ENCODE measurements at regions not wholly inside any gene's neighbourhood (a gene's known extent, or its start where the extent isn't known, plus 50 kb on each side); places are given as distances from the start of the nearest gene placed in this dataset.

- no peak overlapping the region for H3K9ac ChIP-seq (ENCODE audit: insufficient read length)
- no peaks in the 10 kb centered on the region for H3K9me3 ChIP-seq (ENCODE audit: low read depth, low read length)
- no peaks in the 10 kb centered on the region for H3K36me3 ChIP-seq (ENCODE audit: insufficient read depth, low read length)
- TF ChIP-seq FOXP2 (optimal IDR thresholded peaks at IDR 0.05; ENCODE audit: control extremely low read depth, extremely low read length, insufficient read depth) (no peak), POLR2AphosphoS5 (IDR thresholded peaks at IDR 0.05; ENCODE audit: borderline replicate concordance, low read depth, low read length) (no peak), EZH2 (IDR thresholded peaks at IDR 0.05) (no peak)
- DNase-seq (ENCODE audit: low read depth, low spot score): no peak
- no peak overlapping the region for H3K4me3 ChIP-seq
- no peak overlapping the region for H3K27ac ChIP-seq
Measured at GRCh38 chr9:119005162-119005561, 364.1 kb downstream of the BRINP1 start.

DNA sequence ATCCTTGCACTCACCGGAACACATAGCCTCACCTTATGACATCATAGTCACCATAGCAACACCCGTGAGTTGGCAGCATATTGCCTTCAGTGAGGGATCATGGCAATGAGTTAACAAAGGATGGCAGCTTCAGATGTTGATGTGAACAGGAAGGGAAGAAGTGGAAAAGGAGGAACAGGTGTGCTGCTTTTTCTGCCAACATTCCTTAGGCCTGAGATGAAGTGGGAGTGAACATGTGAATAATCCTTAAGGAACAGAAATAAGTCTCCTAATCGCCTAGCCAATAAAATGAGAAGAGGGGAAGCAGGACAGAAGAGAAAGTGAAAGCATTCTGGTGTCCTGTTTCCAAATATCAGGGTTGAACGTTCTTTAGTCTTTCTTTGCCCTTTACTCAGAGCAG is 360.0 kb downstream of the BRINP1 start:
- Histone ChIP-seq H3K9ac (ENCODE audit: insufficient read length) (no peak overlapping the region), H3K27ac (no peak overlapping the region), H3K9me3 (ENCODE audit: low read depth, low read length) (no peaks in the 10 kb centered on the region), H3K36me3 (ENCODE audit: insufficient read depth, low read length) (no peaks in the 10 kb centered on the region), H3K4me3 (no peak overlapping the region)
- no peak for DNase-seq (ENCODE audit: low read depth, low spot score)
- TF ChIP-seq POLR2AphosphoS5 (IDR thresholded peaks at IDR 0.05; ENCODE audit: borderline replicate concordance, low read depth, low read length): no peak
- no peak for TF ChIP-seq EZH2 (IDR thresholded peaks at IDR 0.05)
- no peak for TF ChIP-seq FOXP2 (optimal IDR thresholded peaks at IDR 0.05; ENCODE audit: control extremely low read depth, extremely low read length, insufficient read depth)

DNA sequence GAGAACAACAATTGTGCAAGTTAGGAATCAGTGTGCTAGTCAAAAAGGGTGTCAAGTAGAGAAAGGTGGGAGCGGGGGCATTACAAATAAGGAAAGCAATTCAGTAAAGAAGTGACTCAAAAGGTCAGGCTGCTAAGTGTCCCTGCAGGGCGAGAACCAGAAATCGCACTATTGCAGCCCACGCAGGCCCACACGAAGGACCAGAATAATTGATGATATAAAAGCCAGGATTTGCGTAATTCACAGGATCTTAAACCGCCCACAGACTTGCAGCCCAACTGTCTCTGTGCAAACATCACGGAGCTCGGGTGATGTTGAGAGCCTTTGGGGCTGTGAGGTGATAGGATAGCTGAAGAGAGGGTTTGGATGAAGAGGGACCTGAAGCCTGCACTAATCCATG is 349.0 kb downstream of the BRINP1 start:
- no peak for DNase-seq (ENCODE audit: low read depth, low spot score)
- Histone ChIP-seq H3K9me3 (ENCODE audit: low read depth, low read length) (no peaks in the 10 kb centered on the region), H3K4me3 (no peak overlapping the region), H3K27ac (no peak overlapping the region), H3K36me3 (ENCODE audit: insufficient read depth, low read length) (no peaks in the 10 kb centered on the region), H3K9ac (ENCODE audit: insufficient read length) (no peak overlapping the region)
- TF ChIP-seq FOXP2 (optimal IDR thresholded peaks at IDR 0.05; ENCODE audit: control extremely low read depth, extremely low read length, insufficient read depth) (no peak), POLR2AphosphoS5 (IDR thresholded peaks at IDR 0.05; ENCODE audit: borderline replicate concordance, low read depth, low read length) (no peak), EZH2 (IDR thresholded peaks at IDR 0.05) (no peak)

- no peak overlapping the region for H3K4me3 ChIP-seq
- no peak for TF ChIP-seq POLR2AphosphoS5 (IDR thresholded peaks at IDR 0.05; ENCODE audit: borderline replicate concordance, low read depth, low read length)
- TF ChIP-seq EZH2 (IDR thresholded peaks at IDR 0.05): no peak
- no peak for TF ChIP-seq FOXP2 (optimal IDR thresholded peaks at IDR 0.05; ENCODE audit: control extremely low read depth, extremely low read length, insufficient read depth)
- H3K27ac ChIP-seq: no peak overlapping the region
- no peak overlapping the region for H3K9ac ChIP-seq (ENCODE audit: insufficient read length)
- no peaks in the 10 kb centered on the region for H3K36me3 ChIP-seq (ENCODE audit: insufficient read depth, low read length)
- H3K9me3 ChIP-seq (ENCODE audit: low read depth, low read length): no peaks in the 10 kb centered on the region
- DNase-seq (ENCODE audit: low read depth, low spot score): no peak
Measured at GRCh38 chr9:119020730-119021333, 348.4 kb downstream of the BRINP1 start.

GRCh38 chr9:119026120-119026519 is 343.1 kb downstream of the BRINP1 start:
- Histone ChIP-seq H3K4me3 (no peak overlapping the region), H3K36me3 (ENCODE audit: insufficient read depth, low read length) (no peaks in the 10 kb centered on the region), H3K9ac (ENCODE audit: insufficient read length) (no peak overlapping the region), H3K9me3 (ENCODE audit: low read depth, low read length) (no peaks in the 10 kb centered on the region), H3K27ac (no peak overlapping the region)
- DNase-seq (ENCODE audit: low read depth, low spot score): no peak
- no peak for TF ChIP-seq EZH2 (IDR thresholded peaks at IDR 0.05)
- TF ChIP-seq FOXP2 (optimal IDR thresholded peaks at IDR 0.05; ENCODE audit: control extremely low read depth, extremely low read length, insufficient read depth): no peak
- no peak for TF ChIP-seq POLR2AphosphoS5 (IDR thresholded peaks at IDR 0.05; ENCODE audit: borderline replicate concordance, low read depth, low read length)

- DNase-seq (ENCODE audit: low read depth, low spot score): no peak
- no peak overlapping the region for H3K9ac ChIP-seq (ENCODE audit: insufficient read length)
- TF ChIP-seq POLR2AphosphoS5 (IDR thresholded peaks at IDR 0.05; ENCODE audit: borderline replicate concordance, low read depth, low read length): no peak
- TF ChIP-seq EZH2 (IDR thresholded peaks at IDR 0.05): no peak
- TF ChIP-seq FOXP2 (optimal IDR thresholded peaks at IDR 0.05; ENCODE audit: control extremely low read depth, extremely low read length, insufficient read depth): no peak
- H3K27ac ChIP-seq: no peak overlapping the region
- no peak overlapping the region for H3K4me3 ChIP-seq
- H3K36me3 ChIP-seq (ENCODE audit: insufficient read depth, low read length): no peaks in the 10 kb centered on the region
- H3K9me3 ChIP-seq (ENCODE audit: low read depth, low read length): no peaks in the 10 kb centered on the region
Measured at GRCh38 chr9:119027901-119028699, 341.1 kb downstream of the BRINP1 start.

DNA sequence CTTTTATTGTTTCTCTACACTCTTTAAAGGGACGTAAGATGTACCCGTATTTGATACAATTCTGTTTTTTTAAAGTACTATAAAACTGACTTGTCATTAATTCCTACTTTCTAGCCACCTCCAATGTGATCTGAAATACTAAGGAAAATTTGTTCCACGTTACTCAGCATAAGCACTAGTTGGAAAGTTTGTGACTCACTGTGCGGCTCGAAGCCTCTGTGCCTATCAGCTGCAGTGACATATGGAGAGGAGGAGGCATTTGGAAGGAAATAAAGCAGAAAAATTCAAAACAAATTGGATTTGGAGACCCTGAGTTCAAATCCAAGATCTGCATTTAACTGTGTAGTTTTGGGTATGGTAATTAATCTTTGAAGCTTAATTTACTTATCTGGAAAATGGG is 339.3 kb downstream of the BRINP1 start:
- Histone ChIP-seq H3K4me3 (no peak overlapping the region), H3K9ac (ENCODE audit: insufficient read length) (no peak overlapping the region), H3K36me3 (ENCODE audit: insufficient read depth, low read length) (no peaks in the 10 kb centered on the region), H3K9me3 (ENCODE audit: low read depth, low read length) (no peaks in the 10 kb centered on the region), H3K27ac (no peak overlapping the region)
- no peak for DNase-seq (ENCODE audit: low read depth, low spot score)
- TF ChIP-seq EZH2 (IDR thresholded peaks at IDR 0.05): no peak
- no peak for TF ChIP-seq POLR2AphosphoS5 (IDR thresholded peaks at IDR 0.05; ENCODE audit: borderline replicate concordance, low read depth, low read length)
- no peak for TF ChIP-seq FOXP2 (optimal IDR thresholded peaks at IDR 0.05; ENCODE audit: control extremely low read depth, extremely low read length, insufficient read depth)

- TF ChIP-seq FOXP2 (optimal IDR thresholded peaks at IDR 0.05; ENCODE audit: control extremely low read depth, extremely low read length, insufficient read depth) (no peak), EZH2 (IDR thresholded peaks at IDR 0.05) (no peak), POLR2AphosphoS5 (IDR thresholded peaks at IDR 0.05; ENCODE audit: borderline replicate concordance, low read depth, low read length) (no peak)
- Histone ChIP-seq H3K4me3 (no peak overlapping the region), H3K9me3 (ENCODE audit: low read depth, low read length) (no peaks in the 10 kb centered on the region), H3K36me3 (ENCODE audit: insufficient read depth, low read length) (no peaks in the 10 kb centered on the region), H3K9ac (ENCODE audit: insufficient read length) (no peak overlapping the region), H3K27ac (no peak overlapping the region)
- DNase-seq (ENCODE audit: low read depth, low spot score): no peak
Measured at GRCh38 chr9:119033596-119033995, 335.6 kb downstream of the BRINP1 start.

Measured in SK-N-MC (cell line).